T47D (cell line): ENCODE measurements at regions not wholly inside any gene's neighbourhood (a gene's known extent, or its start where the extent isn't known, plus 50 kb on each side); places are given as distances from the start of the nearest gene placed in this dataset.

Source experiments
- DNase-seq, 2 experiments: peaks; one replicate each; pipeline versions ENCODE4 v3.0.0 to v3.0.0-alpha.2; 2011 to 2012; ENCODE audit warnings: low read depth in 1 of 2, low spot score in 1 of 2
- JUND ChIP-seq: IDR thresholded peaks from 2 replicates; pipeline ENCODE4 v1.6.1; 2012; ENCODE audit warnings: low read depth
- in situ Hi-C: cut with HindIII; loops from 2 replicates; pipeline ENCODE4 v1.10.0; 2016; ENCODE audit warnings: low sequenced_read_pairs, low pct_unique_long_range_greater_than_20kb

- no peak for DNase-seq
- no peak for TF ChIP-seq JUND
- in situ Hi-C loops = no loop called here
Observed at GRCh38 chr7:24469118-24469517, 104.1 kb upstream of the PALS2 start.

DNA sequence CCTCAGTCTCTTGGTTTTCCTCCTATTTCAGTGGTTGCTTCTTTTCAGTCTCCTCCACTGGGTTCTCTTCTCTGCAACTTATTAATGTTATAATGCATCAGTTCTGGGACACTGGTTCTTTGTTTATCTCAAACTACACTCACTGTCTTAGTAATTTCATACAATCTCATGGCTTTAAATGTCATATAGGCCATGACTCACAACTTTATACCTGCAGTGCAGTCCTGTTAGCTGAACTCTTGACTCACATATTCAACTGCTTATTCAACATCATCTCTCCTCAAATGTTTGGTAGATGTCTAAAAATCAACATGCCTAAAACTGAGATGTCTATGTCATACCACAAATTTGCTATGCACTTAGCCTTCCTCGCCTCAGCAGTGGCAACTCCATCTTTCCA lies 101.2 kb upstream of the PALS2 start:
- in situ Hi-C loops = no loop called here
- no peak for DNase-seq
- no peak for TF ChIP-seq JUND

- no peak for TF ChIP-seq JUND
- in situ Hi-C loops = no loop called here
- DNase-seq = peak in 1 of 2 experiments; percentile 16
Observed at GRCh38 chr7:24475166-24475961, 97.9 kb upstream of the PALS2 start.

DNA sequence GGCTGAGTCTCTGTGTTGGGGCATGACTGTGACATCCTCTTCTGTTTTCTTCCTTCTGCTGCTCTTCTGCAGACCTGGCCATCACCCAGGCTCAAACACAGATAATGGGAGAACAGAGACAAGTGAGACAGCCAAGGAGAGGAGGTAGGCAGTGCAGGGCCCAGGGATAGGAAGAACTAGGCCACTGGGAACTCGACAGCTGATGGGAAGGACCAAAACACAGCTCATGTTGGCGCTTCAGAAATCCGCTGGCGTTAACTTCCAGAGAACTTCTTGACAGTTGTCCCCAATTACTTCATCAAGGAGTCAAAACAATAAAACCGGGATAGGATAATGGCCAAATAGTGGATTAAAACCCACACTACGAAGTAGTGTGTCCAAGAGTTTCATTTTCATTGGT lies 97.0 kb upstream of the PALS2 start:
- in situ Hi-C loops = no loop called here
- no peak for DNase-seq
- TF ChIP-seq JUND = no peak

DNA sequence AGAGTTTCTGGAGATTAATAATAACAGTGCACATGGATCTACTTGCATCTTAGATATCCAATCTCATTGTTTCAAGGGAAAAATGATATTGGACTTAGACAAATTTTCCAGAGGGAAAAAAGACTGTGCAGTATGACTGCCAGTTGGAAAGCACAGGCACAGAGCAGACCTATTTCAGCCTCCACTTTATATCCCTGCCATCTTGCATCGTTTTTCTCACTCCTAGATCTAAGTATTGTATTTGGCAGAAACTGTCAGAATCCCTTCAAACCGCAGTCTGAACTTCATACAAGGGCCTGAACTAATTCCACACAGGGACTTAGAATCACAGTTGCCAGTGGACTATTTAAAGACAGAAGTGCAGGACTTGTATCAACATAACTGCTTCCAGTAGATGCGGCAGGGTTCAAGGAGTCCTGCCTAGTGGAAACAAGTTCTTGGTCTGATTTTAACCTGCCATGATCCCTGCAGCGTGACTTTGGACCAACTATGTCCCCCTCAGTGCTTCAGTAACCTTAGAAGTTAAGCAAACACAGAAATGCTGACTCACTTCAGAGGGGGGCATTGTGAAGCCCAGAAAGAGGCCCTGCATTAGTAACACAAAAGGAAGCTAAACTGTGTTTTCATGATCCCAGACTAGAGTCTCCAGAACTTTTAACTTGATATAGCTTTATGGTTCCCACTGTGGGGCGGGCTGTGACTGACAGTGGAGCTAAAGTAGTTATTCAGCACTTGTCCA lies 95.7 kb upstream of the PALS2 start:
- TF ChIP-seq JUND = no peak
- in situ Hi-C loops = no loop called here
- peak in 1 of 2 experiments; percentile 42 for DNase-seq

DNA sequence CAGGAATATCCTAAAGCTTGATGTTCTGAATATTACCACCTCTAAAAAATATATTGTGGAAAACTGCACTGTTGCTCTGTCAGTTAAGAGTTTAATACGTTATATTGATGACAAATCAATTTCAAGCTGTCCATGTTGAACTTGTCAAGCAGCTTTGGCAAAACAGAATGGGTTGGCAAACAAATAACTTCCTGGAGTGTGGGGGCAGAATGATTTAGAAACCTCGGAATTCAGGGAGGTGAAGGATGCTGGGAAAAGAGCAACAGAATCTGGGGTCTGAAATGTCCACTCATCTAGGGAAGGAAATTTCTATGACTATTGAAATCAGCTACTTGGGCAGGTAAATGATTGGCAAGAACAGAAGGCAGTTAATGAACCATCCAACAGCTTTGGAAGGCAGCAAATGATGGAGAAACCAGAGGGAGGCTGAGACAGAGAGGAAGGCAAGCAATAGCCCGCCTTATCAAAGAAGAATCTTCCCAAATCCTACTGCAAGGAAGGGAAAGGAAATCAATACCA lies 95.1 kb upstream of the PALS2 start:
- DNase-seq = peak in 1 of 2 experiments; percentile 69
- TF ChIP-seq JUND = no peak
- in situ Hi-C loops = no loop called here

GRCh38 chr7:24480501-24480900 lies 92.8 kb upstream of the PALS2 start:
- TF ChIP-seq JUND = no peak
- in situ Hi-C loops = no loop called here
- DNase-seq = no peak

DNA sequence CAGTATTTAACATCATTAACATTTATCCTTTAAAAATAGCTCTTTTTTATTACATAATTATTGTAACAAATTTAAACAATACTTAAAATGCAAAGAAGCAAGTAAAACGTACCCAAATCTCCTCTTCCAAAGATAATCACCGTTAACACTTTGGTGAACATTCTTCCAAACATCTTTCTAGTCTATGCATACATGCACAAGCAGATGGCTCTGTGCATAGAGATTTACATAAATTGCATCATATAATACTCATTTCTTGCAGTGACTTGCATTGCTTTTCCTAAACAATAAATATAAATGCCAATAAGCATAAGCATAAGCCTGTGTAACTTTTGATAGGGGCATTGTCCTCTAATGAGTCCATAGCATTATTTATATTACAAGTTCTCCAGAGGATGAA lies 89.4 kb upstream of the PALS2 start:
- no peak for TF ChIP-seq JUND
- DNase-seq = no peak
- in situ Hi-C loops = no loop called here

DNA sequence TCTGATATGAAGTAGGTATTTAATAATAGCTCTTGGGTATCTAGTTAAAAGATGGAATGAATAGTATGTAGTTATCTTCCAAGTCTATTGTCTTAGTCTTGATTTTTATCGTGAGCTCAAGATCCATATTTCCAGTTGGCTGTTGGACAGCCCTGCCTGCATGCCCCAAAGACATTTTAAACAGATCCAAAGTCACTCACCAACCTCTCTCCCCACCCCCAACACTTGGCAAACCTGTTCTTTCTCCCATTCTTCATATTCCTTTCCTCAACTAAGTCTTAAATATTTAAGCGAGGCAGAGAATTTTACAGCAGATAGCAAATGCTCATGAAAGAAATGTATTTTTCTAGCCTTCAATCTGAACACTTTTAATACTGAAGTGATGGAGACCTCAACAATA lies 80.7 kb upstream of the PALS2 start:
- in situ Hi-C loops = no loop called here
- DNase-seq = peak in 1 of 2 experiments; percentile 61
- no peak for TF ChIP-seq JUND

GRCh38 chr7:24494832-24495231 lies 78.4 kb upstream of the PALS2 start:
- no peak for TF ChIP-seq JUND
- in situ Hi-C loops = no loop called here

DNA sequence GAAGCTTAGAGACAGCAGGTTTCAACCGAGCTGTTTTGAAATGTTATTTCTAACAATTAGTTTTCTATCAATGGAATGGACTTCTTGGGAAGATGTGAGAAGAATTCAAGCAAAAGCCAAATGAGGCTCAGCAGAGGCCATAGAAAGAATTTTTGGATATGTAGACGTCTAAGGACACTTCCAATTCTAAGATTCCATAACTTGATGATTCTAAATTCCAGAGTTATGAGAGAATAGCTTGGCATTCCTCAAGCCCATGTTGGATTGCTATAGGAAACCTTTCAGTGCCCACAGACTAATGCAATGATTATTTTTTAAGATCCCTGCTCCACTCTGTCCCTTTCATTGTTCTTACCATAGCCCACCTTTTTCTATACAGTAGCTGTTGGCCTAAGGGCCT lies 77.2 kb upstream of the PALS2 start:
- in situ Hi-C loops = no loop called here
- no peak for DNase-seq
- no peak for TF ChIP-seq JUND

More at GRCh38 chr7:24494832-24495231, 78.4 kb upstream of the PALS2 start:
- no peak for DNase-seq

DNA sequence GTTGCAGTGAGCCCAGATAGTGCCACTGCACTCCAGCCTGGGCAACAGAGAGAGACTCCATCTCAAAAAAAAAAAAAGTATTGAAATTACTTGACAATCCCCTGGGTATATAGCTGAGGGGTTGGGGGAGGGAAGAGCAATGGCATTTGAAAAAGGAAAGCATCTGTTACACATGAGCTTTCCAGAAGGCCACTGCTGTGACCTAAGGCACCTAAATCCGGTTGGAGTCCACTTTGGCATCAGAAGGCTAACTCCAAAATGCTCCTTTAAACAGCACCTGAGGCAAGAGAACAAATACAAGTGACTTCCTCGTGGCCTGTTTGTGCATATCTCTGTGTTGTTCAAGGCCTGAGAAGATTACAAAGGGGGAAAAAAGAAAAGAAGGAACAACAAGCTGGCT lies 74.8 kb upstream of the PALS2 start:
- peak in 1 of 2 experiments; percentile 36 for DNase-seq
- no peak for TF ChIP-seq JUND
- in situ Hi-C loops = no loop called here

GRCh38 chr7:24499871-24500270 lies 73.4 kb upstream of the PALS2 start:
- no peak for DNase-seq
- no peak for TF ChIP-seq JUND
- in situ Hi-C loops = no loop called here
